OCI-LY7 (cell line): ENCODE measurements at regions not wholly inside any gene's neighbourhood (a gene's known extent, or its start where the extent isn't known, plus 50 kb on each side); places are given as distances from the start of the nearest gene placed in this dataset.

Experiments
- EZH2phosphoT487 ChIP-seq: fragments of 200-600 bp; sonication (generic); IDR thresholded peaks from 2 replicates; pipeline ENCODE4 v1.6.1; 2018; ENCODE audit warnings: low read depth, borderline replicate concordance, mild to moderate bottlenecking, mixed run types, antibody characterized with exemption, low read length, moderate library complexity, mixed read lengths
- TF ChIP-seq, protein P1 (sequence below): fragments of 200-600 bp; sonication (generic); conservative IDR thresholded peaks from 2 replicates; pipeline ENCODE4 v1.5.1; 2014; ENCODE audit warnings: mild to moderate bottlenecking, antibody characterized with exemption, low read length, moderate library complexity, mixed read lengths

DNA sequence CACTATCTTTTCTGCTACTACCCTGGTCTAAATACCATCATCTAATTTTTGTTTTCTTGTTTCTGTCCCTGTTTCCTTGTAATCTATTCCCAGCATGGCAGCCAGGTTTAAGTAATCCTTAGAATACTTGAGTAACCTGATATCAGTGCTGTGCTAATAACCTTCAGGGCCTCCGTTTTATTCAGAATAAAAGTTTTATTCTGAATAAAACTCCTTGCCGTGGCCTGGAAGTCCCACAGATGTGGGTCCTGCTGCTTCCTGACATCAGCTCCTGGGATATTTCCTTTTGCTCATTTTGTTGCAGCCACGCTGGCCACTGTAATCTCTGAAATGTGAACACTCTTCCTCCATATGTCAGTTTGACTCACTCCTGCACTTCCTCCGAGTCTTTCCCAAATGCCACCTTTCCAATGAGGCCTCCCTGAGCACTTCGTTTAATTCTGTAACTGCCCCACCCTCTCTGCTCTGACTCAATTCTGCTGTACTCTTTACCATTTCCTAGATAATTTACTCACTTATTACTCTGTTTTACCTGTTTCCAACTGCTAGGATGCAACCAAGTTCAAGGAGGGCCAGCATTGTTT, 114.0 kb upstream of the FOXA2 start:
- TF ChIP-seq, protein P1, sequence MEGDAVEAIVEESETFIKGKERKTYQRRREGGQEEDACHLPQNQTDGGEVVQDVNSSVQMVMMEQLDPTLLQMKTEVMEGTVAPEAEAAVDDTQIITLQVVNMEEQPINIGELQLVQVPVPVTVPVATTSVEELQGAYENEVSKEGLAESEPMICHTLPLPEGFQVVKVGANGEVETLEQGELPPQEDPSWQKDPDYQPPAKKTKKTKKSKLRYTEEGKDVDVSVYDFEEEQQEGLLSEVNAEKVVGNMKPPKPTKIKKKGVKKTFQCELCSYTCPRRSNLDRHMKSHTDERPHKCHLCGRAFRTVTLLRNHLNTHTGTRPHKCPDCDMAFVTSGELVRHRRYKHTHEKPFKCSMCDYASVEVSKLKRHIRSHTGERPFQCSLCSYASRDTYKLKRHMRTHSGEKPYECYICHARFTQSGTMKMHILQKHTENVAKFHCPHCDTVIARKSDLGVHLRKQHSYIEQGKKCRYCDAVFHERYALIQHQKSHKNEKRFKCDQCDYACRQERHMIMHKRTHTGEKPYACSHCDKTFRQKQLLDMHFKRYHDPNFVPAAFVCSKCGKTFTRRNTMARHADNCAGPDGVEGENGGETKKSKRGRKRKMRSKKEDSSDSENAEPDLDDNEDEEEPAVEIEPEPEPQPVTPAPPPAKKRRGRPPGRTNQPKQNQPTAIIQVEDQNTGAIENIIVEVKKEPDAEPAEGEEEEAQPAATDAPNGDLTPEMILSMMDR: no peak
- TF ChIP-seq EZH2phosphoT487: no peak
